ENCODE measurements at regions not wholly inside any gene's neighbourhood (a gene's known extent, or its start where the extent isn't known, plus 50 kb on each side); places are given as distances from the start of the nearest gene placed in this dataset.
"Not testable (repeated sequence)": the region's sequence is repeated elsewhere in the genome, so short reads cannot be mapped to it uniquely, and the experiment has no call there.

DNA sequence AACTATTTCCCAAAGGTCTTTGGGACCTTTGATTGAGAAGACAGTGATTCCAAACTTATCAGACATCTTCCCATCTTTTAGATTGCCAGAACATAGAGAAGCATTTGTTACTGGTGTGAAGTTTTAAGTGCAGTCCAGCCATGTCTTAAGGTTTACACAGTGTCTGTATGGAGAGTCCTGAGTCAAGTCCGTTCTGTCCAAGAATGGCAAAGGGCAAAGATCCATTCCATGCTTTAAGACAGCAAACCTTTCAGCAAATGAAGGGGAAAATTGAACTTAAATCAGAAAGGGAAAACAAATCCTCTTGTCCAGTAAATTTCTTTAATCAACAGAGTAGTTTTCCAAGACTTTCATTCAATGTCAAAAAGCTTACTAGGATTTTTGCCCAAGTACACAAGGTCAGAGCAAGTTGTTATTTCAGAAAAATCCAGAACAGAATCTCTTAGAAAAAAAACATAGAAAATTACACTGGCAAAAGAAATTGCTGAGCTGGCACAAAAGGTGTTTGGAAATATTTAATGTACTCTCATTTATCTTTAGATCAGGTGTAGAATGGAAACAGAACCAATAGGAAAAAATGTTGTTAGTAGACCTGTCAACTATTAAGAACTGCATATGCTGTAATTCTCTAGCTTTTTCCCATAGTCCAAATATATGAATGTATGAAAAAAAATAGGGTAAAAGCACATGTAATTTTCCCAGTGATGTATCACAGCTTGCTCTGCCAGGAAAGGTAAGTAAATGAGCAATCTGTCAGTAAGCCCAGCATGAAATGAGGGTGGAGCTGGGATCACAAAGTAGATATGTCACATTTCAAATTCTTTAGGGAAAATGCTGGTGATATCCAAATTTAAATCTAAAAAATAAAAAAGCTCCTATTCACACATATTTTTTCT is 1099.9 kb downstream of the TUSC7 start:
- DNase-seq = no peak

DNA sequence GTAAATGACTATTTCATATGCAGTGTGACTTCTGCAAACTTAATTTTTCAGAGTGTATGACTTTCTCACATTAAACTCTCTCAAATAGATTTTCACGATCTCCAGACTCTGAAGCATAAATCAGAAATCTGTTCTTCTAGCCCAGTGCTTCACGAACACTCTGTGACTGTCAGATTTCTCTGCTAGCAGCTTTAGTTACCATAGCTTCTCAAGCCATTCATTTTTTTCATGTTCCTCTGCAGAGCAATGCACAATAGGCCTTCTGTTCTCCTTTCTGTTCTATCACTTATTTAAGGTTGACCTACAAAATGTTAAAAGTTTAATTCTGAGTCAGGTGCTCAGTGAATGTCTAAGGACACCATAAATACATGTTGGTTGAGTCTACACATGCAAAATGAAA is 1102.2 kb downstream of the TUSC7 start:
- DNase-seq = no peak

DNA sequence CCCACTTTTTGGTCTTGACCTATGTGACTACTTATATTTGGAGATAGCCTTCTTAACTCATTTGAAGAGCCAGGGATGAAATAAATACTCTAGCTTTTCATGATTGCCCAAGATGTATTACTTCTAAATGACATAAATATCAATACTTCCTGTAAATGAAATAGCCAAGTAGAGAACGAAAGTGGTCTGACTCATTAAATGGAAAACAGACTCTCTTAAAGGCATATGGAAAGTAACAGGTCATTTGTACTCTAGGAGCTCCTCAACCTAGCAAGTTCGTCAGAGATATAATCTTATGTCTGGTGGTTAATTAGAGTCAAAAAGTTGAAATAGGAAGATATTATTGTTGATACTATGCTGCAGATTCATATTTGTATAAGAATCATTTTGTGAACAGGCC is 1105.4 kb downstream of the TUSC7 start:
- no peak for DNase-seq

DNA sequence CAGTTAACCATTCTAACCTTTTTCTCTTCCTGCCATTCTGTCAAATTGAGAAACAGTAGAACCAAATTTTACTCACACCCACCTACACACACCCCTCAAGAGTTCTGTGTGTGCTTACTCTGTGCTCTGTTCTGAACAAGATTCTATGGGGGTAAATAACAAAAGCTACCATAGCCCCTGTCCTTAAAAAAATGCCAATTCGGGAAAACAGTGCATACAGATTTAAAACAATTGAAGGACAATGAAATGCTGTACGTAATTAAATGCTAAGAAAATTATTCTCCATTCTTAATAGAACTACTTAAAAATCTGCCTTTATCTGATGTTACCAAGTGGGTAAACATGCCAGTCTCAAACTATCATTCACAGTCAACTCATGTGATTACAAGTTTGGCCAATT is 1107.5 kb downstream of the TUSC7 start:
- no peak for DNase-seq

DNA sequence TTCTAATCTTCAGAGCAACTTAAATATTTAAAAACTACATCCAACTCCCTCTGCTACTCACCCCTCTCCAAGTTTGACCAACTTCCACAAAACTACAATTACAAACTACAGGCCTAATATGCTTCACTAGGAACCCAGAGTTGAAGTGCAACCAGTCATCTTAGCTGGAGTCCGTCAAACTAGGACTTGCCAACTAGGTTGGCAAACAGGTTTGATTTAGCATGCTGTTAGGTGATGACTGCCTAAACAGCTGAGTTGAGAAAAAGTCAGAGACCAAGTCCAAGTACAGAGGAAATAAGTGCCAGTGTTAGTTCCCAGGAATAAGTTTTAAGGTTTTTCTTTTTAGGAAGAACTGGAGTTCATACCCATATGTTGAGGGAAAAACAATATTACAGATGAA is 1109.0 kb downstream of the TUSC7 start:
- no peak for DNase-seq

DNA sequence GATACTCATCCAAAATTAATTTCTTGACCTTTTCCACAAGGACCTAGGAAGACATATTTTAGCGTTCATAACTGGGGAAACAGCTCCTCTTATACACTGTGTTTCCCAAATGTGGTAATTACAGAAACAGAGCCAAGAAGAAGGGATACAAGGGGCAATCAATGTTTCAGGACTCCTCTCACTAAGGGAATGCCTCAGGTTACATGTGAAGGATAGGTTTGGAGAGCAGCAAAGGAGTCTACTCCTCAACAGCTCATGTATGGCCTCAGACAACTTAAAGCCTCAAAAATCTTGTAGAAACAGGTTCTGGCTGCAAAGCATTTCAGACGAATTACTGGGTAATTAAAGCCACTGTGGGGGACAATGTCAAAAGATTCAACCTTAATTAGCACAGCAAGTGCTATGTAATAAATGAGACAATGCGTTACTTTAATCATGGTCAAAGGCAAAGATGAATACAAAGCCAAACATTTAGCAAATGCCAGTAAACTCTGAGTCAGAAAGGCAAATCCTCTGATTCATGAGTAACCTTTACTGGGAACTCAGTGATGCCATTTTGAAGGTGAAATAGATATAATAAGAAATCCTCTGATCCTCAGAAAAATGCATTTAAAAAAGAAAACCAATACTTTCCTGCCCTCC is 1111.2 kb downstream of the TUSC7 start:
- DNase-seq = no peak

DNA sequence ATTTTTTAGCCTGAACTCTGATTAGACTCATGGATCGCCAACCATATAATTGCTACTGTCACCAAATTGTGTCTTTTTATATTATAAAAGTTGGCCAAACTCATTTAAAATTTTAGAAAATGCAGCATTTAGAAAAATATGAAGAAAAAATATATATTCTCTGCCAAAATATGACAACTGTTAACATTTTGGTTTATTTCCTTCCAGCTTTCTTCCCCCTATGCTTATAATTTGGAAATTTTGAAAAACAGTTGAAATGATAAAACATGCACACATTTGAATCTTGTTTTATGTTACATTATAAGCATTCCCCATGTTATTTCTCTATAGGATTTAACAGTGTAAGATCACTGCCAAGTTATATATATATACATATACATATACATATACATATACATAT is 1112.8 kb downstream of the TUSC7 start:
- no peak for DNase-seq

DNA sequence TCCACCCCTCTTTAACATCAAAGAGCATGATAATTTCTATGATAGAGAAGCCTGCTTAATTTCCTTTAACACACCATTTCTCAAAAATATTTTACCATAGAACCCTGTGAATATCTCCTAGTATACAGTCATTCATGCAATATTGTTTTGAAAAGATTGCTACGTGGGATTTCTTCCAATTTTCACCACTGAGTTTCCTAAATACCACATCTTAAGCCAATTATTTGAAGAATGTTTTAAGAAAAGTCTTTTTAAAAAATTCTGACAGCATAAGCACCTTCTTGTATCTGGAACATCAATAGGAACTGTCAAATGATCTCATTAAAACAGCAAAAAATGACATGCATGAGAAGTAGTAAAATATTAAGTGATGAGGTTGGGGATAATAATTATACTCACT is 1126.7 kb downstream of the TUSC7 start:
- DNase-seq = no peak

DNA sequence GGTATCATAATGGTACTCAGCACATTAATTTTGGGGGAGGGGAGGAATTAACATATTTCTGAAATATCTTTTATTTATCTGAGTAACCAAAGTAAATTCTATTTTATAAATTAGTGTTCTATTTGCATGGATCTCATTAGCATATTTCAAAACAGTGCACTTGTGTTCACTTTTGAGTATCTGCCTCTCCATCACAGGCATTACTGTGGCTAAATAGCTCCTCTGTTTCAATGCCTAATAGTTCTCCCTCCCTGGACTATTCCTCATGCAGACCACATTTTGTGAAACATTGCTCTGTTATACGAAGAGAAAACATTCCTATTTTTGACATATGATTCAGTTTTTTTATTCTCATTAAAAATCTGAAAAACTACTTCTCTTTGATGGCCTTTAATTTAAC is 1127.8 kb downstream of the TUSC7 start:
- DNase-seq = no peak

DNA sequence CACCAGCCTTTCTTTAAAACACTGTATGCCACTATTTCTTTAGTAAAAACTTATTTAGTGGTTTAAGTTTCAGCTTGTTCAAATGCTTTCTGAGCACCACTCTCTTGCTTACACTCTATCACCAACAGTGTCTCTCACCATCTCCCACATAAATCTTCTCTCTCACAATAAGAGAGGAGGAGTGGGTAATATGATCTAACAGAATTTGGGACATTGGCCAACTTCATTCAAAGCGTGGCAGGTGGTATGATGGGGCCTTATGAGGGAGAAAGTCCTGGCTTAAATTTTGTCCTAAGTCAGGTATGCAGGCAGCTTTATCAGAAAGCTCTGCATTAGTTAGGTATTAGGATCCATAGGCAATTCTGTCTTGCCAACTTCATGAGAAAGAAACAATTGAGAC is 1132.5 kb downstream of the TUSC7 start:
- no peak for DNase-seq

DNA sequence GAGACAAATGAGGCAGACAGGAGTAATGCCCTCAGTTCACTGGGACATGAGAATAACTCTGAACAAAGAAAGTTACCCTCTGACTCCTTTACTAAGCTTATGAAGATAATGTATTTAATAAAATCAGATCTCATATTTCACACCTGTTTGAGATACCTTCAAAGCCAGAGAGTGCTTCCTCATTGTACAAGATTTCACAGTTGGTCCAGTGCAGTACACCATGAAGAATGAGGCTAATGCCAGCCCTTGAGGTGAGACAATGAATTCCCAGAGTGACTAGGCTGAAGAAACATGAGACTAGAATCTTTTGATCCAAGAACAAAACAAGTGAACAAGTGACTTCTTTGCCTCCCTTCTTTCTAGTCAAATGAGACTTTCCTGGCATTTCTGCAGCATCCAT is 1133.8 kb downstream of the TUSC7 start:
- no peak for DNase-seq

DNA sequence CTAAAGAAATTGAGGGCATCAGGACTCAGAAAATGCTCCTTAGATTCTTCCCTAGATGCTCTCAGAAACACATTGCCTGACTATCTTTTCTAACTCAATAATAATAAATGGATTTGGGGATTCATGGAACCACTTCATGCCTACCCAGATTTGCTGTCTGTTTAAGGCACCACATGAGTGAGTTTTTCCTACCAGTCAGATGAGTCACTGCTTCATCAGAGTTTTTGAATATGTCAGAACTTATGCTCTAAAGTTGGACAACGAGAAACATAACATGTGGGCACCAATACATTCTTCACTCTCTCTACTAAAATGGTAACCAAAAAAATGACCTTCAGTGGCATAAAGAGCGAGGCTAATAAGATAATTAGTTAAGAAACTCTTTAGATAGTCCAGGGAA is 1135.1 kb downstream of the TUSC7 start:
- no peak for DNase-seq

DNA sequence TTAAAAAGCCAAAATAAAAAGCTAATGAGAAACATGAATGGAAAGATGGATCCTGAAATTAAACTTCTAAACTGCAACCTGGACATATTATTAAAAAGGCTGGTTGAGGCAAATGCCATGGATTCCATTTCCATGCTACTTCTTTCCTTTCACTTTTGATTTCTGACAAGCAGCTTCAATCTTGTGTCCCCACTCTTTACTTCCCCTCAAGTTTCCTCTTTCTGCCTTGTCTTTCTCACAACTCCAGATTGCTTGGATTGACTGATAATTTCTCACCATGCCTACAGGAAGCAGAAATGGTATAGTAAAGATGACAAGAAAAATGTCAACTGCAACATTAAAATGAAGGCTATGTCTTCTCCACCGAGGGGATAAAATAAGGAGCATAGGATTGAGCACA is 1136.7 kb downstream of the TUSC7 start:
- no peak for DNase-seq

DNA sequence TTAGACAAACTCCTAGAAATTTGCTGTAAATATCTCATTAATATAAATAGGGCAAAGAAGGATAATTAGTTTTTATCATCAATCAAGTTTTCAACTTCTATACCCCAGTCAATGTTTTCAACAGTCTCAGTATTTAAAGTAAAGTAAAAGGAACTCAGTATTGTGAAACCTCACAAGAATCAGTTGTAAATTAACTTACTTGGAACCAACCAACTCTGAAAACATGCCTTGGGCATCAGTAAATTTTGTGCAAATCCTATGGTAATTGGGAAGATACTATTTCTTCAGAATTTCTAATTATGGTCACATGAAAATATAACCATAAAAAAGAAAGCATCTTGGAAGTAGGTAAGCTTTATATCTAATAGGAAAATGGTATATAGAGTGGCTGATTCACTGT is 1139.0 kb downstream of the TUSC7 start:
- no peak for DNase-seq

DNA sequence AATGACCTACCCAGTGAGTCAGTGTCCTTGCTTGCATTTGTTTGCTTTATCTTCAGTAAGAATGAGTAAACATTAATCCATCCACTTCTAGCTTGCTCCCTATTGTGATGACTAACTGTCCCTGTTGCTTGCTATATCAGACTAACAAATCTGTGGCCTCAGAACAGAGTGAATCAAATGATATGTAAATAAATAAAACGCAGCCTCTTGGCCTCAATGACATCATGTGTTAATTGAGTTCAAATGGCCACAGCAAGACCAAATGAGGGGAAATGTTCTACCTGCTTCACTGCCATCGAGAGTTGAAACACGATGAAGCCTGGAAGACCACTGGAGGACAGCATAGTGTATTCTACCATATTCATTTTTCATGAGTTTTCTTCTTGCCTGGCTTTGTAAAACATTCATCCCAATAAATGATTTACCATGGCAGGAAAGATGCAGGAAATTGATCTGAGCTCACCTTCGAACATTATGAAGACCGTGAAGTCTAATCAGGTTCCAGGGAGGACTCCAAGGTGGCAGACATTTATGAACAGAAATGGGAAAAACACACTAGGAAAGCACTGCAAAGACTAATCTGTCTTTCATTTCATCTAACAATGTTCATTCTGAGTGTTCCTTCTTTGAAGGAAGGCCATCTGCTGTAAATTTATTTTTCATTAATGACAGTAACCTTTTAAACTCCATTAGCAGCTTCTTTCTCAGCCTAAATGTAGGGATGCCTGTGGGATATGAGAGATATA is 1144.5 kb downstream of the TUSC7 start:
- DNase-seq = no peak

DNA sequence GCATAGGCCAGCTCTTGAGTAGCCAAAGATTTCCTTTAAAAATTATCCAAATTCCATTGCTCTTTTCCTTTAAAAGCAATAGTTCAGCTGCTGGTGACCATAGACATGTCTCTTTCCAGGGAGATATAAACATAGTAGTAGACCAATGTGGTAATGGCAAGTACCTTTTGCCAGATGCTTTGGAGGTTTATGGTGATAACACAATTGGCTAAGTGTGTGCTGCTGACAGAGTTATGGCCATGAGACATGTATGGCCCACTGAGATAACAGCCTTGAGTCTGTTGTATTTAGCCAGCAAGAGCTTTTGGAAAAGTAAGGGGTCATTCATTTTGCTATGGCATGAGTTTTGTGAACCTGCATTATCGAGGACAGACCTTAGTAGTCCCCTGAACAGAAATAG is 1146.8 kb downstream of the TUSC7 start:
- no peak for DNase-seq

DNA sequence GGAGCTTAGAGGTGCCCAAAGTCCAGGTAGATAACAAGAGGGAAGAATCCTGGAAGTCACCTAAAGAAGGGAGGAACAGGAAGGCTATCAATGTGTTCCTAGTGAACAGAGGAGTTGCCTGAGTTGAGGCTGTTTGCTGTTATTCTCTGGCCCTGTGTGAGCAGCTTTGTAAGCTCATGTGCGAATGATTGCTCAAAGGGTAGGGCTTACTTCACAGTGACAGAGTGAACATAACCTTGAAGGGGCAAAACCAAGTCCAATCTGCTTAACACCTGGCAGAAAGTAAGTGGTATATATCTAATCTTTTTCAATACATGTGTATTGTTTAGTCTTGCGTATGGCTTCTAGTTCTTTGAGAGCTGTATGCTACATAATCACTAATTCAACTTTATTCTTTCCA is 1153.6 kb downstream of the TUSC7 start:
- no peak for DNase-seq

DNA sequence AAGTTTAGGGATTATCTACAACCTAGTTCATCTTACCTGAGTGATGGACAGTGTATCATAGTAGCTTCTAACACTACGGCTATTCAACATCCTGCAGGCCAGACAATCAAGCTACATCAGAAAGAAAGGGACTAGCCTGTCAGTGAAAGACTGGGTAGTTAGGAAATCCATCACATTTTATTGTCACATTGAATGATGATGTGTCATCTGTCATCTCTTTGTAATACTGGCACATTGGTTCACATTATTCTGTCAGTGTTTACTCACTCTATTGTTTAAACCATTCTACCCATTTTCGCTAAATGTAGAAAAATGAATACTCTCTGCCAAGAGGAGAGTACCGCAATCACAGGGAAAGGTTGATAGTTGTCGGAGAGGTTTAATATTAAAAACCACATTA is 1155.8 kb downstream of the TUSC7 start:
- DNase-seq = no peak

DNA sequence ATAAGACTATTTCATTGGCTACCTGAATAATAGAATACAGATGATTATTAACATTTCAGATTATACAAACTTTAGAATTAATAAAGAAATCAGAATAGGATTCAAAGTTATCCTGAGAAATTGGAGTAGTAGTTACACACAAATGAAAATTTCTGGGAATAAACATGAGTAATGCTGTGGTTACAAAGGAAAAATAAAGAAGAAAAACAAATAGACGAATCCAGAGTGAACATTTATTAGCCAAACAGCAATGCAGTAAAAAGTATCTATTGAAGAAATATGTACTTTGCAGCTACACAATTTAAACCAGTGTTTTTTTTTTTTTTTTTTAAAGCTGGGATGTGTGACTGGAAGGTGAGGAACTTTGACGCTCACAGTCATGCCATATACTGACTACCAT is 1159.2 kb downstream of the TUSC7 start:
- DNase-seq = no peak

DNA sequence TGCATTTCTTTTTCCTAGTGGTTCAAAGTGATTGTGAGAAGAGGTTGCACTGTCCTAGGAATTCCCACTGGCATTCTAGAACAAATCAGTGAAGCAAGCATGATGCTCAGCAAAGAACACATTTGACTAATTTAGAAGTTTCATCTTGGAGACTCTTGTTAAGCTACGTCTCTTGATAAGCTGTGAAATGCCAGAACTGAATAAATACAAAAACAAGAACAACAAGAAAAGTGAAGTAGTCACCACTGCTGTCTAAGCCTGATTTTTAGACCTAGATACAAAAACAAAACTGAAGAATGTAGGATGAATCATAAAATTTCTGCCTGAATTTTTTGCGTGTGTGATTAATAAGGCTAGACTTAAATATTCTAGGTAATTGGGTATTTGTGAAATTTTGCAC is 1162.4 kb downstream of the TUSC7 start:
- no peak for DNase-seq

DNA sequence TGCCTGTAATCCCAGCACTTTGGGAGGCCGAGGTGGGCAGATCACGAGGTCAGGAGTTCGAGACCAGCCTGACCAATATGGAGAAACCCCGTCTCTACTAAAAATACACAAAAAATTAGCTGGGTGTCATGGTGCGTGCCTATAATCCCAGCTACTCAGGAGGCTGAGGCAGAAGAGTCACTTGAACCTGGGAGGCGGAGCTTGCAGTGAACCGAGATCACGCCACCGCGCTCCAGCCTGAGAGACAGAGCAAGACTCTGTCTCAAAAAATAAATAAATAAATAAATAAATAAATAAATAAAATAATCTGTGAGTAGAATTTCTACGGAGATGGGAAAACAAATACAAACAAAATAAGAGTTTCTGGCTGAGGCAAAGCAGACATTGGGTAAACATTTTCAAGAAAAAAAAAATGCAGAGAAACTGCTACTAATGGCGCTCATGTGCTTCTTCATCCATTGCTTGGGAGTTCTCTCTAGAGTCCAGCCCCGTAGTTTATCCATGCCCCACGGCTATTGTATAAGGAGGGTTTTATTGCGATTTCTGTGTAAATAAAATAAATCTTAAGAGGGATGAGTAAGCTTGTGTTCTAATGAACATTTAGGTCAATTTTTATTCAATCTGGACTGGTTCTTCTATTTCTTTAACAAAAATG is 1161.9 kb downstream of the IGSF11 start:
- not testable (repeated sequence) for DNase-seq

DNA sequence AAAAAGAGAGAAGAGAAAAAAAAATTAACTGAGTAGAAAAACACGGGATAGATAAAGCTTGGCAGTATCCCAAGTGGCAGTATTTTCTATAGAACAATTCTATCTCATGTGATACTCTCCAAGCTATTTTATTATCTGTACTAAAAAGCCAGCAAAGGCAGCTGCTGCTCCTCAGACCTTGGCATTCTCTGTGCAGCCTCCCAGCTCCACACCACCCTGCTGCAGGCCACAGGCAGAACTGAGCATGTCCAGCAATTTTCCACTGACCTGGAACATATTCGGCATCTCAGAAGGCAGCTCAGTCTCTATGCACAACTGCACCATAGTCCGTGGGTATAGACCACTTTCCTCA is 1161.4 kb downstream of the IGSF11 start:
- no peak for DNase-seq

DNA sequence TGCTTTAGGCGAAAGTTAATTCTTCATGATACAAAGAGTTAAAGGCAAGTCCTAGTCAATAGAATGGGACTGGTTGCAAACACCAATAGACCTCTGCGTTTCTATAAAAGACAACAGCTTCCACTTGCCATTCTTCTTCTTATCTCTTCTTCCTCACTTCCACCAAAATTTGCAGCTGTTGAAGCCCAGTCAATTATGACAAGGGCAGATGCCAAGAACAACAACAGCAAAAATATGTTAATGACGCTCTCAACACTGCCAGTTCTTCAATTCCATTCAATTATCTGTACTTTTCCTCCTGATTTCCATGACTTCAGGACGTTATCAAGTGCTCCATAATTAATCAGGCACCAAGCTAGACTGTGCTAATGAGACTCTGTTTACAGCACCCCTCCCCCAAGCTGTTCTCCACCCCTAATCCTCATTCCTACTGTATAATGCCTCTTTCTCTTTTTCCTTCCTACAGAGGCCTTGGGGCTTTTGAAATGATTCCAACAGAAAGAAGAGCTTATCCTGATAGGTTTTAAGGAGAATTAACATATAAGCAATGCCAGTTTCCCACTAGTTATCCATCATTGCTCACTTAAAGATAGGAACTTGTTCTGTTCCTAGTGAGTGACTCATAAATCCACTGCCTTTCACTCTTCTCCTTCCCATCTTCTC is 1160.5 kb downstream of the IGSF11 start:
- DNase-seq = no peak
